Esophagus muscularis mucosa (tissue), 4 donors: ENCODE measurements at regions not wholly inside any gene's neighbourhood (a gene's known extent, or its start where the extent isn't known, plus 50 kb on each side); places are given as distances from the start of the nearest gene placed in this dataset.

Experiments used
- DNase-seq: peaks from one replicate; pipeline ENCODE4 v3.0.0-alpha.2; 2017; ENCODE audit errors: extremely low spot score
- H3K27ac ChIP-seq, 4 donors: fragments of 200-600 bp; sonication (generic); replicated peaks in 1 of 4; 1 replicate in 3 of 4; 2 replicates in 1 of 4; pipeline ENCODE4 v1.5.1; 2016 to 2019; ENCODE audit warnings: mild to moderate bottlenecking in 1 of 4
- H3K27me3 ChIP-seq, 4 donors: fragments of 200-600 bp; sonication (generic); one replicate each; pipeline versions ENCODE4 v1.5.1 to v1.6.0; 2016 to 2019
- H3K36me3 ChIP-seq, 4 donors: fragments of 200-600 bp; sonication (generic); one replicate each; pipeline ENCODE4 v1.5.1; 2016 to 2019
- H3K4me1 ChIP-seq, 4 donors: fragments of 200-600 bp; sonication (generic); one replicate each; pipeline ENCODE4 v1.5.1; 2016 to 2019
- H3K4me3 ChIP-seq, 4 donors: fragments of 200-600 bp; sonication (generic); 1 replicate in 2 of 4; 2 replicates in 2 of 4; pipeline ENCODE4 v1.5.1; 2016 to 2019; ENCODE audit warnings: mild to moderate bottlenecking in 4 of 4, moderate library complexity in 1 of 4
- H3K9me3 ChIP-seq, 4 donors: fragments of 200-600 bp; sonication (generic); 1 replicate in 3 of 4; 2 replicates in 1 of 4; pipeline ENCODE4 v1.5.1; 2016 to 2019
- CTCF ChIP-seq, 3 experiments: fragments of 200-600 bp in 2 of 3; fragments of 450-650 bp in 1 of 3; sonication (generic) in 2 of 3; IDR thresholded peaks; one replicate each; pipeline ENCODE4 v1.5.1; 2017 to 2019; ENCODE audit warnings: antibody characterized with exemption in 3 of 3, mild to moderate bottlenecking in 2 of 3, moderate library complexity in 1 of 3
- EP300 ChIP-seq: sonication (generic); formaldehyde crosslinking; IDR thresholded peaks from one replicate; pipeline ENCODE4 v1.6.1; 2017; ENCODE audit warnings: antibody characterized with exemption
- POLR2A ChIP-seq: fragments of 450-650 bp; IDR thresholded peaks from one replicate; pipeline ENCODE4 v1.6.1; 2017; ENCODE audit warnings: antibody characterized with exemption, moderate library complexity, mild to moderate bottlenecking, low read depth
- POLR2AphosphoS5 ChIP-seq, 2 donors: sonication (generic); formaldehyde crosslinking; IDR thresholded peaks; one replicate each; pipeline ENCODE4 v1.6.1; 2017; ENCODE audit warnings: antibody characterized with exemption in 2 of 2
- WGBS: methylation state at CpG from one replicate; pipeline ENCODE4 v1.1.5; 2018; 5-methylcytosine and 5-hydroxymethylcytosine counted together
- intact Hi-C: fragments of 100-400 bp; cut with DNase I; formaldehyde crosslinking; loops from one replicate; pipeline ENCODE4 v1.15.1; 2023

GRCh38 chr5:145341842-145342241 lies 493.3 kb downstream of the PRELID2 start:
- 84% methylated on average over 1 of the region's 1 CpG for WGBS
- intact Hi-C loops = no loop called here

GRCh38 chr5:145340099-145340498 lies 495.0 kb downstream of the PRELID2 start:
- Histone ChIP-seq H3K4me3 (no peak overlapping the region), H3K27me3 (no peaks in the 10 kb centered on the region), H3K36me3 (no peaks in the 10 kb centered on the region), H3K9me3 (peaks cover 0 to 6% (median 1%) of the 10 kb centered on the region in 4 donors), H3K27ac (no peak overlapping the region), H3K4me1 (no peaks in the 10 kb centered on the region)
- DNase-seq = no peak
- TF ChIP-seq POLR2AphosphoS5 (IDR thresholded peaks at IDR 0.05) (no peak), EP300 (no peak), POLR2A (no peak), CTCF (IDR thresholded peaks at IDR 0.05) (no peak)
- 67% methylated on average over 1 of the region's 3 CpGs for WGBS
- intact Hi-C loops = no loop called here

More at GRCh38 chr5:145341842-145342241, 493.3 kb downstream of the PRELID2 start:
- Histone ChIP-seq H3K36me3 (no peaks in the 10 kb centered on the region), H3K4me3 (no peak overlapping the region), H3K27me3 (no peaks in the 10 kb centered on the region), H3K27ac (no peak overlapping the region), H3K9me3 (no peaks in the 10 kb centered on the region), H3K4me1 (peaks cover 0 to 11% (median 7%) of the 10 kb centered on the region in 4 donors)
- DNase-seq = no peak
- no peak for TF ChIP-seq POLR2A
- no peak for TF ChIP-seq EP300
- TF ChIP-seq CTCF (IDR thresholded peaks at IDR 0.05) = no peak
- no peak for TF ChIP-seq POLR2AphosphoS5 (IDR thresholded peaks at IDR 0.05)

- Histone ChIP-seq H3K36me3 (no peaks in the 10 kb centered on the region), H3K4me1 (no peaks in the 10 kb centered on the region), H3K27ac (no peak overlapping the region), H3K9me3 (peaks cover 0 to 9% (median 0%) of the 10 kb centered on the region in 4 donors), H3K4me3 (no peak overlapping the region), H3K27me3 (no peaks in the 10 kb centered on the region)
- intact Hi-C loops = no loop called here
- TF ChIP-seq CTCF (IDR thresholded peaks at IDR 0.05) (no peak), POLR2A (no peak), POLR2AphosphoS5 (IDR thresholded peaks at IDR 0.05) (no peak), EP300 (no peak)
- no peak for DNase-seq
Observed at GRCh38 chr5:145324767-145325479, 510.2 kb downstream of the PRELID2 start.

GRCh38 chr5:145324101-145324500 lies 511.0 kb downstream of the PRELID2 start:
- 87% methylated on average over 1 of the region's 1 CpG for WGBS
- no peak for TF ChIP-seq CTCF (IDR thresholded peaks at IDR 0.05)
- TF ChIP-seq EP300 = no peak
- no peak for TF ChIP-seq POLR2A
- no peak for TF ChIP-seq POLR2AphosphoS5 (IDR thresholded peaks at IDR 0.05)
- DNase-seq = no peak
- no peak overlapping the region for H3K27ac ChIP-seq
- no peaks in the 10 kb centered on the region for H3K36me3 ChIP-seq
- intact Hi-C loops = no loop called here
- H3K4me1 ChIP-seq = no peaks in the 10 kb centered on the region
- H3K4me3 ChIP-seq = no peak overlapping the region
- no peaks in the 10 kb centered on the region for H3K27me3 ChIP-seq
- H3K9me3 ChIP-seq = peaks cover 0 to 9% (median 0%) of the 10 kb centered on the region in 4 donors

- no peaks in the 10 kb centered on the region for H3K9me3 ChIP-seq
- TF ChIP-seq POLR2AphosphoS5 (IDR thresholded peaks at IDR 0.05) = no peak
- no peak for TF ChIP-seq CTCF (IDR thresholded peaks at IDR 0.05)
- TF ChIP-seq EP300 = no peak
- TF ChIP-seq POLR2A = no peak
- no peak for DNase-seq
- intact Hi-C loops = no loop called here
- H3K27ac ChIP-seq = no peak overlapping the region
- no peaks in the 10 kb centered on the region for H3K36me3 ChIP-seq
- 91% methylated on average over 2 of the region's 2 CpGs for WGBS
- H3K4me3 ChIP-seq = no peak overlapping the region
- no peaks in the 10 kb centered on the region for H3K27me3 ChIP-seq
- H3K4me1 ChIP-seq = no peaks in the 10 kb centered on the region
Observed at GRCh38 chr5:145316282-145316681, 518.9 kb downstream of the PRELID2 start.
